HepG2 (cell line): ENCODE measurements at regions not wholly inside any gene's neighbourhood (a gene's known extent, or its start where the extent isn't known, plus 50 kb on each side); places are given as distances from the start of the nearest gene placed in this dataset.
"Not testable (repeated sequence)": the region's sequence is repeated elsewhere in the genome, so short reads cannot be mapped to it uniquely, and the experiment has no call there.

Experiments used
- ATAC-seq: fragments of 200-7000 bp; cut with Tn5 transposase; 3 replicates; pipeline ENCODE4 v1.9.1; 2020; ENCODE audit warnings: mild to moderate bottlenecking, moderate library complexity
- BruUV-seq: library from RNA; stranded (reverse); fragments of 400-500 nt; replicated peaks from 2 replicates; lab custom pipeline; 2021; lab: Mats Ljungman, UMichigan
- CTCF ChIA-PET: fragments of 300-600 bp; formaldehyde crosslinking; extraction: SDS; loops from one replicate; lab custom pipeline; 2021; ENCODE audit warnings: low total read pairs, inconsistent platforms, low intra/inter-chr PET ratio; lab: Yijun Ruan, JAX
- POLR2A ChIA-PET: fragments of 350-600 bp; sonication (Branson Sonifier 250); formaldehyde crosslinking; loops from one replicate; lab custom pipeline; 2020; ENCODE audit warnings: antibody characterized with exemption, inconsistent platforms; lab: Yijun Ruan, JAX
- DNase-seq: peaks from one replicate; pipeline ENCODE4 v3.0.0-alpha.2; 2015; ENCODE audit warnings: low spot score
- FAIRE-seq: peaks from 3 replicates; lab custom pipeline; 2011; peaks lifted over from hg19 to GRCh38; lab: Jason Lieb, UNC
- H2AFZ ChIP-seq: one replicate; pipeline ENCODE4 v1.6.1; 2011; ENCODE audit warnings: low read length, inconsistent platforms
- H3K27ac ChIP-seq: fragments of 300-600 bp; 3 replicates; pipeline ENCODE4 v1.8.0; 2011; ENCODE audit warnings: mixed run types, mild to moderate bottlenecking, mixed read lengths, low read length, inconsistent platforms; ENCODE audit not compliant: insufficient read depth; ENCODE audit errors: extremely low read length
- H3K27me3 ChIP-seq, 2 experiments: fragments of 200-600 bp in 1 of 2; 2 replicates in 1 of 2; 3 replicates in 1 of 2; pipeline versions ENCODE4 v1.6.0 to v1.8.0; 2011; ENCODE audit warnings: low read length in 2 of 2, mild to moderate bottlenecking in 2 of 2, moderate library complexity in 2 of 2, inconsistent platforms in 1 of 2; ENCODE audit not compliant: insufficient read depth in 2 of 2, control insufficient read depth in 1 of 2
- H3K36me3 ChIP-seq, 2 experiments: fragments of 200-600 bp in 1 of 2; replicated peaks in 1 of 2; 2 replicates in 1 of 2; 3 replicates in 1 of 2; pipeline versions ENCODE4 v1.5.1 to v1.8.0; 2011; ENCODE audit warnings: low read length in 2 of 2, inconsistent platforms in 1 of 2; ENCODE audit not compliant: insufficient read depth in 2 of 2, control insufficient read depth in 1 of 2
- H3K4me1 ChIP-seq: 2 replicates; pipeline ENCODE4 v1.5.1; 2012; ENCODE audit warnings: low read length, inconsistent platforms; ENCODE audit not compliant: insufficient read depth
- H3K4me2 ChIP-seq: 2 replicates; pipeline ENCODE4 v1.6.0; 2011; ENCODE audit warnings: low read depth, low read length, inconsistent platforms
- H3K4me3 ChIP-seq, 3 experiments: fragments of 200-600 bp in 1 of 3; sonication (generic), shearing (Covaris generic) in 1 of 3; replicated peaks in 1 of 3; 2 replicates each; pipeline ENCODE4 v1.5.1; 2011 to 2016; ENCODE audit warnings: low read length in 3 of 3, inconsistent platforms in 2 of 3, low read depth in 2 of 3, mild to moderate bottlenecking in 2 of 3, control low read depth in 1 of 3, mixed read lengths in 1 of 3; ENCODE audit not compliant: insufficient read depth in 1 of 3
- H3K79me2 ChIP-seq: one replicate; pipeline ENCODE4 v1.6.1; 2011; ENCODE audit warnings: low read length, inconsistent platforms; ENCODE audit not compliant: insufficient read depth
- H3K9ac ChIP-seq: 2 replicates; pipeline ENCODE4 v1.6.0; 2011; ENCODE audit warnings: mild to moderate bottlenecking, low read depth, low read length, inconsistent platforms; ENCODE audit not compliant: insufficient read depth
- H3K9me3 ChIP-seq: 2 replicates; pipeline ENCODE4 v1.5.1; 2012; ENCODE audit warnings: mild to moderate bottlenecking, low read length
- H4K20me1 ChIP-seq: 2 replicates; pipeline ENCODE4 v1.6.0; 2011; ENCODE audit warnings: inconsistent platforms, mild to moderate bottlenecking, low read length, moderate library complexity; ENCODE audit not compliant: insufficient read depth
- KMT2A ChIP-seq: sonication (generic); formaldehyde crosslinking; IDR thresholded peaks from 2 replicates; pipeline ENCODE4 v1.4.0; 2020; ENCODE audit warnings: missing genetic modification reagents
- WGBS: methylation state at CpG from one replicate; pipeline ENCODE4 v1.1.6; 2017; ENCODE audit warnings: low lambda C conversion rate; 5-methylcytosine and 5-hydroxymethylcytosine counted together
- in situ Hi-C: cut with HindIII; loops from 2 replicates; pipeline ENCODE4 v1.10.0; 2017; ENCODE audit warnings: low pct_unique_long_range_greater_than_20kb; ENCODE audit not compliant: extremely low pct_ligation_motif_present
- intact Hi-C: fragments of 100-400 bp; cut with micrococcal nuclease; formaldehyde crosslinking; loops from one replicate; pipeline ENCODE4 v1.10.0; 2022; ENCODE audit not compliant: unreplicated experiment
- TF ChIP-seq, protein P1 (sequence below): IDR thresholded peaks from 2 replicates; pipeline ENCODE4 v1.6.1; 2016; ENCODE audit warnings: low read depth, control low read depth
- TF ChIP-seq, protein P2 (sequence below): sonication (generic); formaldehyde crosslinking; IDR thresholded peaks from 2 replicates; pipeline ENCODE4 v1.8.0; 2022; ENCODE audit warnings: missing genetic modification reagents, mild to moderate bottlenecking, borderline replicate concordance

DNA sequence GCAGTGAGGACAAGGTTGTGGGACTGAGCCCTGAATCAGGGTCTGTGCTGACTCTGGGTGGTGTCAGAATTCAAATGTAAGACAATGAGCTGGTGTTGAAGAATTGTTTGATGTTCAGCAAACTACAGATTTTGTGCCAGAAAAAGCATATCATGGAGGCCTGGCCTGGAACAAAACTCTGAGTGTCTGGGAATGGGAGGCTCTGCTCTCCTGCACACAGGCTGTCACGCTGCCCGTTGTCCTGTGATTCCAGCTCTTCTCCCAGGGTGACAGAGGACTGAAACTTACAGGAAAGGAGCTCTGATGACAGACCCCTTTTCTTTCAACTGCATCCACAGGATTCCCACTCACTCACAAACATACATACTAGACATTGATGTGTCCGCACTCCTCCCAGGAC, 120.1 kb downstream of the ZNF486 start:
- CTCF ChIA-PET, result no interaction called here
- DNase-seq (no peak), ATAC-seq (no peak), FAIRE-seq (no peak)
- Histone ChIP-seq H2AFZ (no peak overlapping the region), H3K79me2 (no peaks in the 10 kb centered on the region), H3K4me1 (no peaks in the 10 kb centered on the region), H3K9ac (no peak overlapping the region), H3K4me2 (no peak overlapping the region), H3K4me3 (no peak overlapping the region), H3K9me3 (peaks cover 61% of the 10 kb centered on the region), H3K27me3 (no peaks in the 10 kb centered on the region), H3K27ac (no peak overlapping the region), H4K20me1 (no peaks in the 10 kb centered on the region)
- no TSS peak for BruUV-seq
- in situ Hi-C loops, result no loop called here
- intact Hi-C loops, result no loop called here
- TF ChIP-seq, protein P1, sequence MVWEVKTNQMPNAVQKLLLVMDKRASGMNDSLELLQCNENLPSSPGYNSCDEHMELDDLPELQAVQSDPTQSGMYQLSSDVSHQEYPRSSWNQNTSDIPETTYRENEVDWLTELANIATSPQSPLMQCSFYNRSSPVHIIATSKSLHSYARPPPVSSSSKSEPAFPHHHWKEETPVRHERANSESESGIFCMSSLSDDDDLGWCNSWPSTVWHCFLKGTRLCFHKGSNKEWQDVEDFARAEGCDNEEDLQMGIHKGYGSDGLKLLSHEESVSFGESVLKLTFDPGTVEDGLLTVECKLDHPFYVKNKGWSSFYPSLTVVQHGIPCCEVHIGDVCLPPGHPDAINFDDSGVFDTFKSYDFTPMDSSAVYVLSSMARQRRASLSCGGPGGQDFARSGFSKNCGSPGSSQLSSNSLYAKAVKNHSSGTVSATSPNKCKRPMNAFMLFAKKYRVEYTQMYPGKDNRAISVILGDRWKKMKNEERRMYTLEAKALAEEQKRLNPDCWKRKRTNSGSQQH (CRISPR knock-in tag), result no peak
- no peak for TF ChIP-seq KMT2A (CRISPR knock-in tag)
- TF ChIP-seq, protein P2, sequence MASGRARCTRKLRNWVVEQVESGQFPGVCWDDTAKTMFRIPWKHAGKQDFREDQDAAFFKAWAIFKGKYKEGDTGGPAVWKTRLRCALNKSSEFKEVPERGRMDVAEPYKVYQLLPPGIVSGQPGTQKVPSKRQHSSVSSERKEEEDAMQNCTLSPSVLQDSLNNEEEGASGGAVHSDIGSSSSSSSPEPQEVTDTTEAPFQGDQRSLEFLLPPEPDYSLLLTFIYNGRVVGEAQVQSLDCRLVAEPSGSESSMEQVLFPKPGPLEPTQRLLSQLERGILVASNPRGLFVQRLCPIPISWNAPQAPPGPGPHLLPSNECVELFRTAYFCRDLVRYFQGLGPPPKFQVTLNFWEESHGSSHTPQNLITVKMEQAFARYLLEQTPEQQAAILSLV (CRISPR knock-in tag), result no peak
- TF ChIP-seq, all 625 proteins: peak for 0
- no peaks in the 10 kb centered on the region for H3K36me3 ChIP-seq
- POLR2A ChIA-PET, result no interaction called here
- 46% methylated on average over 1 of the region's 3 CpGs for WGBS

DNA sequence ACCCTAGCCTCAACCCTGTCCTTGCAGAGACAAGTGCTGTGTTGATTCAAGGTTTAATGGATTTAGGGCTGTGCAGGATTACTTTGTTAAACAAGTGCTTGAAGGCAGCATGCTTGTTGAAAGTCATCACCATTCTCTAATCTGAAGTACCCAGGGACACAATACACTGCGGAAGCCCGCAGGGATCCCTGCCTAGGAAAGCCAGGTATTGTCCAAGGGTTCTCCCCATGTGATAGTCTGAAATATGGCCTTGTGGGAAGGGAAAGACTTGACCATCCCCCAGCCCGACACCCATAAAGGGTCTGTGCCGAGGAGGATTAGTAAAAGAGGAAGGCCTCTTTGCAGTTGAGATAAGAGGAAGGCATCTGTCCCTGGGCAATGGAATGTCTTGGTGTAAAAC, 118.9 kb downstream of the ZNF486 start:
- H3K36me3 ChIP-seq, result not testable (repeated sequence)
- peaks cover 61% of the 10 kb centered on the region for H3K9me3 ChIP-seq

More for the DNA sequence above, 118.9 kb downstream of the ZNF486 start:
- H3K9ac ChIP-seq, H3K27me3 ChIP-seq, H3K4me3 ChIP-seq, CTCF ChIA-PET, BruUV-seq, DNase-seq, H3K4me1 ChIP-seq, ATAC-seq, FAIRE-seq, POLR2A ChIA-PET, H3K79me2 ChIP-seq, in situ Hi-C loops, H2AFZ ChIP-seq, H3K4me2 ChIP-seq, H4K20me1 ChIP-seq, intact Hi-C loops, H3K27ac ChIP-seq: not testable (repeated sequence)
- WGBS, result 0% methylated on average over 4 of the region's 4 CpGs
